ENCODE measurements at regions not wholly inside any gene's neighbourhood (a gene's known extent, or its start where the extent isn't known, plus 50 kb on each side); places are given as distances from the start of the nearest gene placed in this dataset.

GRCh38 chr12:65622056-65622455 lies 202.2 kb upstream of the HMGA2 start:
- TF ChIP-seq POLR2A (IDR thresholded peaks at IDR 0.05), result no peak
- TF ChIP-seq, protein P1, sequence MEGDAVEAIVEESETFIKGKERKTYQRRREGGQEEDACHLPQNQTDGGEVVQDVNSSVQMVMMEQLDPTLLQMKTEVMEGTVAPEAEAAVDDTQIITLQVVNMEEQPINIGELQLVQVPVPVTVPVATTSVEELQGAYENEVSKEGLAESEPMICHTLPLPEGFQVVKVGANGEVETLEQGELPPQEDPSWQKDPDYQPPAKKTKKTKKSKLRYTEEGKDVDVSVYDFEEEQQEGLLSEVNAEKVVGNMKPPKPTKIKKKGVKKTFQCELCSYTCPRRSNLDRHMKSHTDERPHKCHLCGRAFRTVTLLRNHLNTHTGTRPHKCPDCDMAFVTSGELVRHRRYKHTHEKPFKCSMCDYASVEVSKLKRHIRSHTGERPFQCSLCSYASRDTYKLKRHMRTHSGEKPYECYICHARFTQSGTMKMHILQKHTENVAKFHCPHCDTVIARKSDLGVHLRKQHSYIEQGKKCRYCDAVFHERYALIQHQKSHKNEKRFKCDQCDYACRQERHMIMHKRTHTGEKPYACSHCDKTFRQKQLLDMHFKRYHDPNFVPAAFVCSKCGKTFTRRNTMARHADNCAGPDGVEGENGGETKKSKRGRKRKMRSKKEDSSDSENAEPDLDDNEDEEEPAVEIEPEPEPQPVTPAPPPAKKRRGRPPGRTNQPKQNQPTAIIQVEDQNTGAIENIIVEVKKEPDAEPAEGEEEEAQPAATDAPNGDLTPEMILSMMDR (IDR thresholded peaks at IDR 0.05), result no peak
